Astrocyte (in vitro differentiated cells and primary cell): ENCODE measurements at regions not wholly inside any gene's neighbourhood (a gene's known extent, or its start where the extent isn't known, plus 50 kb on each side); places are given as distances from the start of the nearest gene placed in this dataset.

ENCODE experiments used
- EZH2 ChIP-seq: IDR thresholded peaks from 2 replicates; pipeline ENCODE4 v1.6.1; 2012; ENCODE audit warnings: mild to moderate bottlenecking, low read length, inconsistent platforms; ENCODE audit not compliant: insufficient read depth
- TF ChIP-seq, protein P1 (sequence below): IDR thresholded peaks from 2 replicates; pipeline ENCODE4 v1.5.1; 2011; ENCODE audit warnings: low read depth, mild to moderate bottlenecking, inconsistent platforms, low read length, moderate library complexity; ENCODE audit not compliant: insufficient read depth

DNA sequence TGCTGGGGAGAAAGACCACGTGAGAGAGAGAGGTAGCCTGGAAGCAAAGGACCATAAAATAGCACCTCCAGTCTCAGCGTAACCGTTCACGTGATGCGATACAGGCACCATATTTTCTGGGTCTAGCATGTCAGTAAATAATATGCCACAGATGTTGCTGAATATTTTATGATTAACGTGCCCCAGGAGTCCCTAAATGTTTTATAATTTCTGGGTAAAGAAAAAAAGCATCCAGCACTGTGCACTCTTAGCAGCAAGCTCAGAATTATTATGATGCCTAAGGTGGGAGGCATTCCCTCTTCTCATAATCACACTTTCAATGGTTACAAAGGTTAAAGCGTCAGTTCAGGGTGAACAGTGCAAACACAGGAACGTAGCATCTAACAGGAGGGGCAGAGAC, 121.8 kb downstream of the CAVIN4 start:
- TF ChIP-seq, protein P1, sequence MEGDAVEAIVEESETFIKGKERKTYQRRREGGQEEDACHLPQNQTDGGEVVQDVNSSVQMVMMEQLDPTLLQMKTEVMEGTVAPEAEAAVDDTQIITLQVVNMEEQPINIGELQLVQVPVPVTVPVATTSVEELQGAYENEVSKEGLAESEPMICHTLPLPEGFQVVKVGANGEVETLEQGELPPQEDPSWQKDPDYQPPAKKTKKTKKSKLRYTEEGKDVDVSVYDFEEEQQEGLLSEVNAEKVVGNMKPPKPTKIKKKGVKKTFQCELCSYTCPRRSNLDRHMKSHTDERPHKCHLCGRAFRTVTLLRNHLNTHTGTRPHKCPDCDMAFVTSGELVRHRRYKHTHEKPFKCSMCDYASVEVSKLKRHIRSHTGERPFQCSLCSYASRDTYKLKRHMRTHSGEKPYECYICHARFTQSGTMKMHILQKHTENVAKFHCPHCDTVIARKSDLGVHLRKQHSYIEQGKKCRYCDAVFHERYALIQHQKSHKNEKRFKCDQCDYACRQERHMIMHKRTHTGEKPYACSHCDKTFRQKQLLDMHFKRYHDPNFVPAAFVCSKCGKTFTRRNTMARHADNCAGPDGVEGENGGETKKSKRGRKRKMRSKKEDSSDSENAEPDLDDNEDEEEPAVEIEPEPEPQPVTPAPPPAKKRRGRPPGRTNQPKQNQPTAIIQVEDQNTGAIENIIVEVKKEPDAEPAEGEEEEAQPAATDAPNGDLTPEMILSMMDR, result no peak
- no peak for TF ChIP-seq EZH2
